NOMO-1 treated with DMSO at 0.1 percent for 48 hours (cell line): ENCODE measurements at regions not wholly inside any gene's neighbourhood (a gene's known extent, or its start where the extent isn't known, plus 50 kb on each side); places are given as distances from the start of the nearest gene placed in this dataset.

ENCODE experiments used
- DNase-seq: peaks from one replicate; lab custom pipeline; 2025; ENCODE audit not compliant: unreplicated experiment; lab: John Stamatoyannopoulos, UW

- DNase-seq = no peak
These were observed 97.5 kb downstream of the ZNF326 start for GRCh38 chr1:90092441-90092840.
